B cell (primary cell): ENCODE measurements at regions not wholly inside any gene's neighbourhood (a gene's known extent, or its start where the extent isn't known, plus 50 kb on each side); places are given as distances from the start of the nearest gene placed in this dataset.

Experiments
- ATAC-seq: fragments of 200-7000 bp; cut with Tn5 transposase; one replicate; pipeline ENCODE4 v1.10.0; 2021; ENCODE audit warnings: low read depth, mild to moderate bottlenecking, moderate number of reproducible peaks, moderate library complexity
- CTCF ChIA-PET: fragments of 350-600 bp; sonication (Branson Sonifier 250); formaldehyde crosslinking; loops from one replicate; lab custom pipeline; 2021; ENCODE audit warnings: antibody characterized with exemption, inconsistent platforms; lab: Charles Lee
- POLR2A ChIA-PET: fragments of 350-600 bp; sonication (Branson Sonifier 250); formaldehyde crosslinking; loops from one replicate; lab custom pipeline; 2021; ENCODE audit warnings: antibody characterized with exemption; lab: Charles Lee
- DNase-seq: peaks from one replicate; pipeline ENCODE4 v3.0.0; 2013
- H2AFZ ChIP-seq: 2 replicates; pipeline ENCODE4 v1.6.1; 2012; ENCODE audit warnings: mild to moderate bottlenecking, low read depth, low read length; ENCODE audit not compliant: insufficient read depth, poor library complexity, severe bottlenecking
- H3K27ac ChIP-seq, 2 donors: 1 replicate in 1 of 2; 2 replicates in 1 of 2; pipeline ENCODE4 v1.5.1; 2012 to 2013; ENCODE audit warnings: low read length in 2 of 2, mild to moderate bottlenecking in 2 of 2, moderate library complexity in 1 of 2
- H3K27me3 ChIP-seq, 4 experiments: fragments of 200-600 bp in 1 of 4; sonication (generic) in 1 of 4; replicated peaks in 1 of 4; 1 replicate in 2 of 4; 2 replicates in 2 of 4; pipeline versions ENCODE4 v1.6.1 to v1.7.0; 2013 to 2016; ENCODE audit warnings: low read length in 3 of 4, mild to moderate bottlenecking in 2 of 4, mixed read lengths in 1 of 4, moderate library complexity in 1 of 4; ENCODE audit not compliant: insufficient read depth in 4 of 4, control insufficient read depth in 3 of 4; ENCODE audit errors: control extremely low read depth in 1 of 4
- H3K36me3 ChIP-seq, 2 experiments: replicated peaks in 1 of 2; 1 replicate in 1 of 2; 2 replicates in 1 of 2; pipeline versions ENCODE4 v1.6.1 to v1.7.1; 2013; ENCODE audit warnings: low read length in 1 of 2; ENCODE audit not compliant: insufficient read depth in 2 of 2, control insufficient read depth in 1 of 2; ENCODE audit errors: control extremely low read depth in 1 of 2, extremely low read depth in 1 of 2
- H3K4me1 ChIP-seq, 2 donors: fragments of 200-600 bp in 1 of 2; sonication (generic) in 1 of 2; 1 replicate in 1 of 2; 2 replicates in 1 of 2; pipeline versions ENCODE4 v1.5.1 to v1.6.1; 2013 to 2017; ENCODE audit warnings: low read length in 2 of 2; ENCODE audit not compliant: control insufficient read depth in 2 of 2, insufficient read depth in 2 of 2
- H3K4me2 ChIP-seq: replicated peaks from 2 replicates; pipeline ENCODE3; 2012; ENCODE audit warnings: mild to moderate bottlenecking, low read depth, low read length; ENCODE audit not compliant: poor library complexity, severe bottlenecking
- H3K4me3 ChIP-seq, 5 experiments: fragments of 200-600 bp in 1 of 5; sonication (generic) in 1 of 5; 1 replicate in 3 of 5; 2 replicates in 2 of 5; pipeline versions ENCODE4 v1.5.1 to v1.7.0; 2011 to 2016; ENCODE audit warnings: low read length in 4 of 5, mild to moderate bottlenecking in 4 of 5, low read depth in 2 of 5, control low read depth in 1 of 5, moderate library complexity in 1 of 5; ENCODE audit not compliant: insufficient read depth in 1 of 5; ENCODE audit errors: control extremely low read depth in 1 of 5, extremely low read depth in 1 of 5
- H3K79me2 ChIP-seq: fragments of 200-600 bp; sonication (generic); one replicate; pipeline ENCODE4 v1.6.0; 2016; ENCODE audit warnings: low read length; ENCODE audit not compliant: control insufficient read depth, insufficient read depth
- H3K9ac ChIP-seq: fragments of 200-600 bp; sonication (generic); 2 replicates; pipeline ENCODE4 v1.6.1; 2017; ENCODE audit warnings: mild to moderate bottlenecking, low read length, moderate library complexity
- H3K9me3 ChIP-seq, 3 donors: one replicate each; pipeline versions ENCODE4 v1.6.1 to v1.7.1; 2013; ENCODE audit warnings: low read length in 2 of 3; ENCODE audit not compliant: control insufficient read depth in 2 of 3, insufficient read depth in 1 of 3; ENCODE audit errors: control extremely low read depth in 1 of 3
- H4K20me1 ChIP-seq: 2 replicates; pipeline ENCODE4 v1.6.0; 2012; ENCODE audit warnings: mild to moderate bottlenecking, low read length; ENCODE audit not compliant: insufficient read depth, control insufficient read depth, poor library complexity, severe bottlenecking
- H3K27ac Mint-ChIP-seq: one replicate; pipeline ENCODE4 v1.8.0; 2021; ENCODE audit warnings: mixed read lengths
- H3K27me3 Mint-ChIP-seq: one replicate; pipeline ENCODE4 v1.8.0; 2021; ENCODE audit warnings: mixed read lengths
- H3K4me1 Mint-ChIP-seq: one replicate; pipeline ENCODE4 v1.8.0; 2021; ENCODE audit warnings: mixed read lengths
- H3K4me3 Mint-ChIP-seq: one replicate; pipeline ENCODE4 v1.8.0; 2021; ENCODE audit warnings: mixed read lengths
- H3K9me3 Mint-ChIP-seq: one replicate; pipeline ENCODE4 v1.8.0; 2022; ENCODE audit warnings: mixed read lengths; ENCODE audit not compliant: insufficient read depth
- EZH2 ChIP-seq: IDR thresholded peaks from 2 replicates; pipeline ENCODE4 v1.6.1; 2012; ENCODE audit warnings: borderline replicate concordance, low read depth, mild to moderate bottlenecking, moderate library complexity, low read length; ENCODE audit not compliant: insufficient read depth, poor library complexity, severe bottlenecking
- WGBS: methylation state at CpG from one replicate; pipeline ENCODE4 v1.1.5; 2013; ENCODE audit warnings: missing lambda C conversion rate; ENCODE audit not compliant: insufficient coverage; 5-methylcytosine and 5-hydroxymethylcytosine counted together
- intact Hi-C: fragments of 100-400 bp; cut with micrococcal nuclease; formaldehyde crosslinking; loops from one replicate; pipeline ENCODE4 v1.10.0; 2022
- TF ChIP-seq, protein P1 (sequence below): fragments of 200-600 bp; IDR thresholded peaks from one replicate; pipeline ENCODE4 v1.8.0; 2022; ENCODE audit warnings: antibody characterized with exemption, mild to moderate bottlenecking

- ATAC-seq: no peak
Measured at GRCh38 chr14:46137786-46138185, 513.8 kb downstream of the RPL10L start.

GRCh38 chr14:46136456-46136855 is 515.1 kb downstream of the RPL10L start:
- no peak for ATAC-seq

More at GRCh38 chr14:46137786-46138185, 513.8 kb downstream of the RPL10L start:
- no peak overlapping the region for H3K4me3 ChIP-seq
- DNase-seq: no peak
- Mint-ChIP-seq H3K27me3 (no peaks in the 10 kb centered on the region), H3K9me3 (peaks cover 7% of the 10 kb centered on the region), H3K4me1 (no peaks in the 10 kb centered on the region), H3K27ac (no peak overlapping the region), H3K4me3 (no peak overlapping the region)
- no peak overlapping the region for H3K4me2 ChIP-seq
- H3K79me2 ChIP-seq: no peaks in the 10 kb centered on the region
- intact Hi-C loops: no loop called here
- H4K20me1 ChIP-seq: no peaks in the 10 kb centered on the region
- no peaks in the 10 kb centered on the region for H3K36me3 ChIP-seq
- H3K9me3 ChIP-seq: no peaks in the 10 kb centered on the region
- TF ChIP-seq, protein P1, sequence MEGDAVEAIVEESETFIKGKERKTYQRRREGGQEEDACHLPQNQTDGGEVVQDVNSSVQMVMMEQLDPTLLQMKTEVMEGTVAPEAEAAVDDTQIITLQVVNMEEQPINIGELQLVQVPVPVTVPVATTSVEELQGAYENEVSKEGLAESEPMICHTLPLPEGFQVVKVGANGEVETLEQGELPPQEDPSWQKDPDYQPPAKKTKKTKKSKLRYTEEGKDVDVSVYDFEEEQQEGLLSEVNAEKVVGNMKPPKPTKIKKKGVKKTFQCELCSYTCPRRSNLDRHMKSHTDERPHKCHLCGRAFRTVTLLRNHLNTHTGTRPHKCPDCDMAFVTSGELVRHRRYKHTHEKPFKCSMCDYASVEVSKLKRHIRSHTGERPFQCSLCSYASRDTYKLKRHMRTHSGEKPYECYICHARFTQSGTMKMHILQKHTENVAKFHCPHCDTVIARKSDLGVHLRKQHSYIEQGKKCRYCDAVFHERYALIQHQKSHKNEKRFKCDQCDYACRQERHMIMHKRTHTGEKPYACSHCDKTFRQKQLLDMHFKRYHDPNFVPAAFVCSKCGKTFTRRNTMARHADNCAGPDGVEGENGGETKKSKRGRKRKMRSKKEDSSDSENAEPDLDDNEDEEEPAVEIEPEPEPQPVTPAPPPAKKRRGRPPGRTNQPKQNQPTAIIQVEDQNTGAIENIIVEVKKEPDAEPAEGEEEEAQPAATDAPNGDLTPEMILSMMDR: no peak
- no peak for TF ChIP-seq EZH2
- no peaks in the 10 kb centered on the region for H3K27me3 ChIP-seq
- no peak overlapping the region for H3K9ac ChIP-seq
- H3K27ac ChIP-seq: no peak overlapping the region
- POLR2A ChIA-PET: no interaction called here
- CTCF ChIA-PET: no interaction called here
- H2AFZ ChIP-seq: no peak overlapping the region
- no peaks in the 10 kb centered on the region for H3K4me1 ChIP-seq

More at GRCh38 chr14:46136456-46136855, 515.1 kb downstream of the RPL10L start:
- no peaks in the 10 kb centered on the region for H3K36me3 ChIP-seq
- H3K4me2 ChIP-seq: no peak overlapping the region
- Mint-ChIP-seq H3K27ac (no peak overlapping the region), H3K4me3 (no peak overlapping the region), H3K9me3 (peaks cover 5% of the 10 kb centered on the region), H3K27me3 (no peaks in the 10 kb centered on the region), H3K4me1 (no peaks in the 10 kb centered on the region)
- CTCF ChIA-PET: no interaction called here
- DNase-seq: no peak
- no peak for TF ChIP-seq EZH2
- TF ChIP-seq, protein P1: no peak
- no peak overlapping the region for H3K27ac ChIP-seq
- POLR2A ChIA-PET: no interaction called here
- H3K9ac ChIP-seq: no peak overlapping the region
- H3K79me2 ChIP-seq: no peaks in the 10 kb centered on the region
- H3K9me3 ChIP-seq: no peaks in the 10 kb centered on the region
- WGBS: 100% methylated on average over 1 of the region's 1 CpG
- no peak overlapping the region for H2AFZ ChIP-seq
- H4K20me1 ChIP-seq: no peaks in the 10 kb centered on the region
- intact Hi-C loops: no loop called here
- H3K4me3 ChIP-seq: no peak overlapping the region
- H3K4me1 ChIP-seq: no peaks in the 10 kb centered on the region
- H3K27me3 ChIP-seq: no peaks in the 10 kb centered on the region
